GM18505 (cell line): ENCODE measurements at regions not wholly inside any gene's neighbourhood (a gene's known extent, or its start where the extent isn't known, plus 50 kb on each side); places are given as distances from the start of the nearest gene placed in this dataset.

Experiments used
- ATAC-seq: cut with Tn5 transposase; IDR thresholded peaks from one replicate; pipeline ENCODE4 v1.9.1; 2021; ENCODE audit not compliant: unreplicated experiment
- POLR2A ChIP-seq: IDR thresholded peaks from 4 replicates; pipeline ENCODE4 v1.6.1; 2011; ENCODE audit warnings: borderline replicate concordance; ENCODE audit not compliant: insufficient read depth, insufficient read length; ENCODE audit errors: extremely low read depth

DNA sequence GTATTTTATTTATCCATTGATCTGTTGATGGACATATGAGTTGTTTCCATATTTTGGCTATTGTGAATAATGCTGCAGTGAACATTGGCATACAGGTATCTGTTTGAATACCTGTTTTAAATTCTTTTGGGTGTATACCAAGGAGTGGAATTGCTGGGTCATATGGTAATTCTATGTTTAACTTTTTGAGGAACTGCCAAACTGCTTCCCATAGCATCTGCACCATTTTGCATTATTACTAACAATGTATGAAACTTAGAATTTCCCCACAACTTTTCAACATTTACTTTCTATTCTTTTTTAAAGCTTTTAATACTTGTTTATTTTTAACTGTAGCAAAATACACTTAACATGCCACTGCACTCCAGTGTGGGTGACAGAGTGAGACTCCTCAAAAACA lies 57.0 kb upstream of the MSN start:
- ATAC-seq, result no peak

DNA sequence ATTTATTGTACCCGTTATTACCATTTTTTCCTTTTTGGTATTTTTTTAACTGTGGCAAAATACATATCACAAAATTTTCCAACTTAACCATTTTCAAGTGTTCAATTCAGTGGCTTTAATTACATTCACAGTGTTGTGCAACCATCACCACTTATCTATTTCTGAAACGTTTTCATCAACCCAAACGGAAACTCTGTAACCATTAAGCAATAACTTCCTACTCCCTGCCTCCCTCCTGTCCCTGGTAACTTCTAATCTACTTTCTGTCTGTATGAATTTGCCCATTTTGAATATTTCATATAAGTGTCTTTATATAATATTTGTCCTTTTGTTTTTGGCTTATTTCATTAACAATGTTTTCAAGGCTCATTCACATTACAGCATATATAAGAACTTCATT lies 57.4 kb upstream of the MSN start:
- ATAC-seq, result no peak

More for the DNA sequence above, 57.0 kb upstream of the MSN start:
- TF ChIP-seq POLR2A, result no peak

DNA sequence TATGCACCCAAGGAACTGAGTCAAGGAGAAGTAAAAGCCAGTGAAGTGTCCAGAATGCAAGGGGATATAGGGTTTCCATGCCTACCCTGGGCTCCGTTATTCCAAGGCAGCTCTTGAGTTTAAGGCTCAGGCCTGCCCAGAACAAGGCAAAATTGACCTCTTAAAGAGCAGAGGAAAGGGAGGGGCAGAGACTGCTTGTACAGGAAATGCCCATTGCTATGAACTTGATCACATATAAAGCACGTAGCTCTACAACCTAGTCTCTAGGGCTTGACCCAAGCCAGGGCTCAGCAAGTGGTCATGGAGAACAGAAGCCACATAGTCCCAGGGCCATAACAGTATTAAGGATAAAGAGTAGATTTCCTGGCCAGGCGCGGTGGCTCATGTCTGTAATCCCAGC lies 58.2 kb upstream of the MSN start:
- TF ChIP-seq POLR2A, result no peak
- ATAC-seq, result no peak

More for the DNA sequence above, 57.4 kb upstream of the MSN start:
- TF ChIP-seq POLR2A, result no peak

DNA sequence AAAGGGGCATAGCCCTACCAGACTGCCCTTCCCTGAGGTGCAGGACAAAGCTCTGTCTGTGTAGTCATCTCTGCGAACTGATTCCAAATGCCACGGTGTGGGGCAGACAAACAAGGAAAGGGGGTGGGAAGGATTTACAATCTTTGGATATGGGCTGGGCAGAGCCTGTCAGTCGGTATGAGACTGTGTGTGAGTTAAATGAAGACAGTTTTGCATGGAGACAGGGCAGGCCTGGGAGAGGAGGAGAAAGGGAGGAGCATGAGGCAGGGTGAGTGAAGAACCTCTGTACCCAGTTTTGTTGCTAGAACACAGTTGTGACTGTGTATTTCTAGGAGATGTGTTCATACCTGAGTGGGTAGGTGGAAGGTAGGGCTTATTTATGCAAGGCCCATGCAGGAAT lies 59.4 kb upstream of the MSN start:
- no peak for TF ChIP-seq POLR2A
- ATAC-seq, result no peak

DNA sequence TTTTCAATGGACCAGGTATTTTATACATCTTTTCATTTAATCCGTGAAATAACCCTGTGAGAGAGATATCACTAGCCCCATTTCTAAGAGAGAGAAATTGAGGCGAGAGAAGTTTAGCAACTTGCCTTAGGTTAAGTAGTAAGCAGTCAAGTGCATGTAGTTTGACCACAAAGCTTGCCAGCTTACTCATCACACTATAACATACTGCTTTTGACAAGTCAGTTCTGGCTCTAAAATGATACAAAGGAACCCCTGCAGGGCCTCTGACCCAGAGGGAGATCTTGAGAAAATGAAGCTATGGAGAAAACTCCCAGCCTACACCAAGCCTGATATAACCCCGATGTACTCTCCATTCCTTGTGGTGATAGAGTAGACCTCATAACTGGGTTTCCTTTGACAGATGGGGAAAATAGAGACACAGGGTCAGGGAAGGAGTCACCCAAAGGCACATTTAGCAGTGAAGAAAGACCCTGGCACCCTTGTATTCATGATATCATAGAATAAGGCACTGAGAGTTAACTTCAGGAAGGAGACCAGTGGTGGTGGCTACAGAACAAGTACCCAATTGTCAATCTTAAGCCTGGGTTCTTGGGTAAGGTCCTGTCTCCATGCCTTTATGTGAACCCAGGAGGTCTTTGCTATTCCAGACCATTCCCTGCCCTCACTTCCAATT lies 60.2 kb upstream of the MSN start:
- ATAC-seq, result peak; percentile 59
- no peak for TF ChIP-seq POLR2A

DNA sequence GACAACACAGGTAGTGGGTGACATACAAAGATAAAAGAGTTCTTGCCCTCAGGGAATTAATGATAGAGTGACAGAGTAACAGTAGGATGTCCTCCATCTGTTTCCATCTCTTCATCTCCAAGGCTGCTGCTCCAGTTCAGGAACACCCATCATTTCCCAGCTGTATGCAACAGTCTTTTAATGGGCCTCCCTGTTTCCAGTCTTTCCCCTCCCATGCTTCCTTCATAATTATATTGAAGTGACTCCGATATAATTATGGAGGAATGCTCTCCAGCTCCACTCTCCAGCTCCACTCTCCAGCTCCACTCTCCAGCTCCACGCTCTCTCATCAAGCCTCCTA lies 65.3 kb upstream of the MSN start:
- ATAC-seq, result no peak
- no peak for TF ChIP-seq POLR2A

DNA sequence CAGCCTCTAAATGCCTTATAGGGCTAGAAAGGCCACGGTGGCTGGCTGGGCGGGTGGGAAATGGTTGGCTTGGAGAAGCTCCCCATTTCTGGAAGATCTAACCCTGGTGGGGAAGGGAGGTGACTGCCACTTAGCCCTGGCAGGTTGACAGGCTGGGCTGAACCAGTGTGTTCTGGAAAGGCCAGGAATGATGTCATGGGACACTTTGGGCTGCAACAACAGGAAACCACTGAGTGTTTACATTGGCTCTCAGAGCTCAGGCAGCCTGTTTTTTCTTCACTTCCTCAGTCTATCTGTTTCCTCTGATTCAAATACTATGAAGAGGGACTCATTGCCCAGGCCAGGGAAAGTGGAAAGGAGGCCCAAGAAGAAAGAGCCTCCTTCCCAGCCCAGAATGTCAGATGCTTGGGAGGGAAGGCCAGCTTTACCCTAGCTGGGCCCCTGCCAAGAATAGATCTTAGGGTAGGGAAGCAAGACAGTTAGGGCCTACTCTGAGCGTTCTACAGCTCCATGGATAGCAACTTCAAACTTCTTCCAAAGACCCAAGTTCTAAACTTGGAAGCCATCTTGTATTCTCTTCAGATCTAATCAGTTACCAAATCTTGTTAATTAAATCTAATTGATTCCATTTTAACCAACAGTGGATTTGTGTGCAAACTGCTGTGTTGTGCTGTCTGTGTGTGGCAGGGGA lies 65.8 kb upstream of the MSN start:
- ATAC-seq, result peak; percentile 46
- TF ChIP-seq POLR2A, result no peak

DNA sequence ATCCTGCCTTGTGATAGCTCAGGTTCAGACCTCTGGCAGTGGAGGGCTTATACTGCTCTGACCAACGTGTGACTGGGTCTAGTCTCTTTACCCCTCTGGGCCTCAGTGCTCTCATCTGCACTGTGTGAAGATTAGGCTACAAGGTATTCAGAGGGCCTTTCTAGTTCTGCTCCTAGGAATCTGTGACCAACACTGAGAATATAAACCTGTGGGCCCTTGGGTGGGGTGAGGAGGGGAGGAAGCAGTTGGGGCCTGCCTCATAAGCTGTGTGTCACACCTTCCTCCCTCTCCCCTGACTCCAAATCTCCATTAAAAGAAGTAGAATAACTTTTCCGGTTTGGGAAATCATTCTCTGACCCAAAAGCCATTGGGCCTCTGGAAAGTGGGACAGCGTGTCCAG lies 66.3 kb upstream of the MSN start:
- no peak for ATAC-seq
- TF ChIP-seq POLR2A, result no peak

DNA sequence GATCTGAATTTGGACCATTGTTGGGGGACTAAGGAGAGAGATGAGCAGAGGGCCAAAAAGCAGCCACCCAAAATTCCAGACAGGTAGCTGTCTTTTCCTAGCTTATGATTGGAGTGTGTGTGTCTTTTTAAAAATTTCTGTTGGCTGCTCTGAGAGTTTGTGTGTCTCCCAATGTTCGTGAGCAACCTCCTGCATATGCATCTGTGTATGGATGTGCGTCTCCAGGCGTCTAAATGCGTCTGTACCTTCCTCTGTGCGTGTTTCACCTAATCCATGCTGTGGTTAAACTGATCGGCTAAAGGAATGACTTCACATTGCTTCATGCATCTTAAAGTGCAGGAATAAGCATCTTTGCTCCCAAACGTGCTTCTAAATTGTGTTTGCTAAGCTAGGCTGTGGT lies 65.5 kb upstream of the LAS1L start:
- ATAC-seq, result no peak
- TF ChIP-seq POLR2A, result no peak

DNA sequence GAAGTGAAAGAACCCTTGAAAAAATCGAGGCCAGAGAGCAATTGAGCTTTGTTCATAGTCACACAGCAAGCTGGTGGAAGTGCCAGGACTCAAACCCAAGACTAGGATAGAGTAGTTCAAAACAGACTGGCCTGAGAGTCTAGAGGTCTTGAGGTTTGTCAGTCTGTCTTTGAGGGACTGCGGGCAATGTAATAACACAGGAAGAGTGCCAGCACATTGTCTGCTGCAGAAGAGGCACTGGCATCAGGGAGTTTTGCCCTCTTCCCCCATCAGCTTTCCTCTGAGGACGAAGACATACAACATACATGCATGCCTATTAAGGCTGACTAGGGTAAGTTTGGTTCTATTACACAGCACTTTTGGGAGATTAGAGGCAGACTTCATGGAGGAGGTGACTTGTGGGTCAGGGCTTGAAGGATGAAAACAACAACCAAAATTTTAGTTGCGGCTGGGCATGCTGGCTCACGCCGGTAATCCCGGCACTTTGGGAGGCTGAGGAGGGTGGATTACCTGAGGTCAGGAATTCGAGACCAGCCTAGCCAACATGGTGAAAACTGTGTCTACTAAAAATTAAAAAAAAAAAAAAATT lies 64.1 kb upstream of the LAS1L start:
- ATAC-seq, result no peak
- no peak for TF ChIP-seq POLR2A

DNA sequence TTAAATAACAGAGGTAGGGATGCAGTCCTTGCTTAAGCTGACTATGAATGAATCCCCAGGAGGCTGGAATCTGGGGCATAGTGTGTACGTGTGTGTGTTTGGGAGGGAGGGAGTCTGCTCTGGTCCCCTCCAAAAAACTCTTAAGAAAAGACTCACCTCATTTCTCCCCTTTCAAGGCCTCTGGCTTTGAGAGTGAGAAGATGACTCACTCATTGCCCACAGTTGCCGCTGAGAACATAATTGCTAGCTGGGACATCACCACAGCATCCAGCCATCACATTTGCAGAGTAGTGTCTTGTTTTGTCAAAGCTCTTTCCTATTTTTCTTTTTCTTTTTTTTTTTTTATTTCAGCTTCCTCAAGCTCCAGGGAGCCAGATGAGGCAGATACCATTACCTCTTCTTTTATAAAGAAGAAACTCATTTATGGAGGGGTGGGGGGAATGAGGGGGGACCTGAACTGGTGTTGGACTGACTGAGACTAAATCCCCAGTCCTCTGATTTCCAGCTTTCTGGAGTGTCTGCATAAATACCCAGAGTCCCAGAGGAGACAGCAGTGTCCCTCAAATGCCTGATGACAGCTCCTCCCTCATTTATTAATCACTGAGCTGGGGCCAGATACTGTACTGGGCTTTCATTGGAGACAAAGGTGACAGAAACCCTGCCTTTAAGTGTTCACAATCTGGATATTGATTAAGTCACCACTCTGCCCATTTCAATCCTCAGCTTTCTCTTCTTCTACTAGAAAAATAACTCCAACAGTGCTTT lies 61.9 kb upstream of the LAS1L start:
- peak; percentile 62 for ATAC-seq
- no peak for TF ChIP-seq POLR2A

DNA sequence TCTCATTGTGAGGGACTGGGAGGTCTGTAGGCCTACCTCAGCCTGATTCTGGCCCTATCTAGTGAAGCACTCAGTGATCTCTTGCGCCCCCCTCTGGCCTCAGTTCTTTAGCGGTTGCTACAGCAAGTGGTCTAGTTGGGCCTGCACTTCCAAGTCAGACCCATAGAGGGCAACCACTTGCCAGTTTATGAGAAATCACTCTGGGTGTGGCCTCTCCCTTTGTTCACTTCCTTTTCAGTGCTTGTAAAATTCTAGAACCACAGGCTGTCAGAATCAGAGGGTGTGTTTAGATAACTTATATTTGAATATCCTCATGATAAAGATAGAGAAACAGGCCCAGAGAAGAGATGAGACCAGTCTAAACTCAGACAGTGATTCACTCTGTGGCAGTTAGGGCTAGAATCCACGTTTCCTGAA lies 60.9 kb upstream of the LAS1L start:
- peak; percentile 71 for ATAC-seq
- no peak for TF ChIP-seq POLR2A

DNA sequence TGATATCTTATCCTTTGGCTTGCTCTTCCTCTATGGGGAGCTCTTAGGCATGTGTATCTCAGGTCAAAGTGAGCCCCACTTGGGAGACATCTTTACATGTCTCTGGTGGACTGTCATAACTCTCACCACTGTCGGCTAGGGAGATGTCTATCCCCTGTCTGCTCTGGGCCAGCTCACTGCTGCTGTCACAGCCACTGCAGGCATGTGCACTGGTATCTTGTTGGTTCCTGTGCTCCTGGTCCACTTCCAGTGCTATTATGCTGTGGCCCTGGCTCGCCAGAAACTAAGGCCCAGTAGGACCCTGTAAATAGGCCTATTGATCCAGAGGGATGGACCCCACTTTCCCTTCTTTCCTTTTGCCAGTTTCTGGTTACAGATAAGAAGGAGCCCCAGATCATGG lies 56.6 kb upstream of the LAS1L start:
- no peak for ATAC-seq
- TF ChIP-seq POLR2A, result no peak

DNA sequence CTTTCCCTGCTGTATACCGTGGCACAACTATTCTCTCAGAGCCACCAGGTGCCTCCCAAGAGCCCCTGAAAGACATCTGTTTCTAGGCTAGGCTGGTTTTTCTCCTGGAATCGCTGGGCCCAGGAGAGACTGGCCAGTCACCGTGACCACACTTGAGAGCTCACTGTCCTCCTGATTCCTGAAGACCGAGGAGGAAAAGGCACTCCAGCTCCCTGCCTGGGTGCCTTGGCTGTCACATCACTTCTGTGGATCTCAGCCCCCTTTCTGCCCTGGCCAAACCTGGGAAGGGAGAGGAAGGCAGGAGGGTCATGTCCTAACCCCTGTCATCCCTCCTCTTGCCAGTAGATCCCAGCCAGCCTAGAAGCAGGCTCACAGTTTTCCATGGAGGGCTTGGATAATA lies 54.7 kb upstream of the LAS1L start:
- no peak for TF ChIP-seq POLR2A

DNA sequence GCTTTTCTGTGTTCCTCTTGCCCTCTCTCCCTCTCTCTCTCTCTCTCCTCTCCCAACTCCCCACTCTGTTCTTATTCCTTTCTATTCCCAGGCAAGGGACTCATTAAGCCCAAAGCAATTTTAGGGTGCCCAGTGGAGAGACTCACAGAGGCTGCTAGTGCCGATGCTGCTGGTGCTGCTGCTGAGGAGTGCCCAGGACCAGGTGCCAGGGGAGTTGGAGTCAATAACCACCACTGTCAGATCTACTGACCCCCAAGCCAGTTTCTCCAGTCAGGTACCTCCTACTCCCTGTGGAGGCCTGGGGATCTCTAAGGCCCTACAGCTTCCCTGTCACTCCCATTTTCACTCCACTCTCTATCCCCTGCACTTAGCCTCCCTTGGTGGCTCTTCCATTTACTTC lies 54.2 kb upstream of the LAS1L start:
- no peak for TF ChIP-seq POLR2A
- no peak for ATAC-seq

More for the DNA sequence above, 54.7 kb upstream of the LAS1L start:
- ATAC-seq, result no peak
